ENCODE measurements at regions not wholly inside any gene's neighbourhood (a gene's known extent, or its start where the extent isn't known, plus 50 kb on each side); places are given as distances from the start of the nearest gene placed in this dataset.
"Not testable (repeated sequence)": the region's sequence is repeated elsewhere in the genome, so short reads cannot be mapped to it uniquely, and the experiment has no call there.

- no peaks in the 10 kb centered on the region for H3K9me3 ChIP-seq (ENCODE audit: low read depth, low read length)
- H3K4me3 ChIP-seq (ENCODE audit: low read length) = no peak overlapping the region
- H3K4me1 ChIP-seq (ENCODE audit: insufficient read depth, low read length) = no peaks in the 10 kb centered on the region
- H3K27me3 ChIP-seq (ENCODE audit: insufficient read depth, low read length) = no peaks in the 10 kb centered on the region
These were observed 166.0 kb downstream of the RFPL4B start for GRCh38 chr6:112513175-112513574.

- Histone ChIP-seq H3K9me3 (ENCODE audit: low read depth, low read length) (no peaks in the 10 kb centered on the region), H3K4me3 (ENCODE audit: low read length) (no peak overlapping the region), H3K4me1 (ENCODE audit: insufficient read depth, low read length) (no peaks in the 10 kb centered on the region), H3K27me3 (ENCODE audit: insufficient read depth, low read length) (no peaks in the 10 kb centered on the region)
These were observed 175.5 kb downstream of the RFPL4B start for GRCh38 chr6:112522587-112522986.

- no peaks in the 10 kb centered on the region for H3K4me1 ChIP-seq (ENCODE audit: insufficient read depth, low read length)
- no peak overlapping the region for H3K4me3 ChIP-seq (ENCODE audit: low read length)
- H3K27me3 ChIP-seq (ENCODE audit: insufficient read depth, low read length) = no peaks in the 10 kb centered on the region
- no peaks in the 10 kb centered on the region for H3K9me3 ChIP-seq (ENCODE audit: low read depth, low read length)
These were observed 176.9 kb downstream of the RFPL4B start for GRCh38 chr6:112524071-112524470.

GRCh38 chr6:112525749-112526148, 178.6 kb downstream of the RFPL4B start:
- no peaks in the 10 kb centered on the region for H3K27me3 ChIP-seq (ENCODE audit: insufficient read depth, low read length)
- H3K4me1 ChIP-seq (ENCODE audit: insufficient read depth, low read length) = no peaks in the 10 kb centered on the region
- H3K9me3 ChIP-seq (ENCODE audit: low read depth, low read length) = no peaks in the 10 kb centered on the region
- no peak overlapping the region for H3K4me3 ChIP-seq (ENCODE audit: low read length)

- Histone ChIP-seq H3K4me3 (ENCODE audit: low read length) (no peak overlapping the region), H3K9me3 (ENCODE audit: low read depth, low read length) (no peaks in the 10 kb centered on the region), H3K4me1 (ENCODE audit: insufficient read depth, low read length) (no peaks in the 10 kb centered on the region), H3K27me3 (ENCODE audit: insufficient read depth, low read length) (no peaks in the 10 kb centered on the region)
These were observed 179.5 kb downstream of the RFPL4B start for GRCh38 chr6:112526594-112526993.

GRCh38 chr6:112528306-112528705, 181.2 kb downstream of the RFPL4B start:
- not testable (repeated sequence) for H3K27me3 ChIP-seq (ENCODE audit: insufficient read depth, low read length); H3K9me3 ChIP-seq (ENCODE audit: low read depth, low read length); H3K4me1 ChIP-seq (ENCODE audit: insufficient read depth, low read length); H3K4me3 ChIP-seq (ENCODE audit: low read length)

- no peaks in the 10 kb centered on the region for H3K4me1 ChIP-seq (ENCODE audit: insufficient read depth, low read length)
- no peaks in the 10 kb centered on the region for H3K9me3 ChIP-seq (ENCODE audit: low read depth, low read length)
These were observed 188.7 kb downstream of the RFPL4B start for GRCh38 chr6:112535816-112536215.

GRCh38 chr6:112539355-112539754, 192.2 kb downstream of the RFPL4B start:
- H3K4me1 ChIP-seq (ENCODE audit: insufficient read depth, low read length) = no peaks in the 10 kb centered on the region
- H3K27me3 ChIP-seq (ENCODE audit: insufficient read depth, low read length) = no peaks in the 10 kb centered on the region
- H3K9me3 ChIP-seq (ENCODE audit: low read depth, low read length) = no peaks in the 10 kb centered on the region
- H3K4me3 ChIP-seq (ENCODE audit: low read length) = no peak overlapping the region

More at GRCh38 chr6:112535816-112536215, 188.7 kb downstream of the RFPL4B start:
- H3K27me3 ChIP-seq (ENCODE audit: insufficient read depth, low read length) = no peaks in the 10 kb centered on the region
- H3K4me3 ChIP-seq (ENCODE audit: low read length) = no peak overlapping the region

GRCh38 chr6:112541847-112542246, 194.7 kb downstream of the RFPL4B start:
- not testable (repeated sequence) for H3K4me3 ChIP-seq (ENCODE audit: low read length); H3K9me3 ChIP-seq (ENCODE audit: low read depth, low read length); H3K27me3 ChIP-seq (ENCODE audit: insufficient read depth, low read length); H3K4me1 ChIP-seq (ENCODE audit: insufficient read depth, low read length)

- not testable (repeated sequence) for H3K27me3 ChIP-seq (ENCODE audit: insufficient read depth, low read length); H3K4me3 ChIP-seq (ENCODE audit: low read length); H3K9me3 ChIP-seq (ENCODE audit: low read depth, low read length); H3K4me1 ChIP-seq (ENCODE audit: insufficient read depth, low read length)
These were observed 200.4 kb downstream of the RFPL4B start for GRCh38 chr6:112547321-112548085.

- H3K9me3 ChIP-seq (ENCODE audit: low read depth, low read length) = no peaks in the 10 kb centered on the region
- no peak overlapping the region for H3K4me3 ChIP-seq (ENCODE audit: low read length)
- no peaks in the 10 kb centered on the region for H3K27me3 ChIP-seq (ENCODE audit: insufficient read depth, low read length)
- no peaks in the 10 kb centered on the region for H3K4me1 ChIP-seq (ENCODE audit: insufficient read depth, low read length)
These were observed 202.6 kb downstream of the RFPL4B start for GRCh38 chr6:112549749-112550148.

- Histone ChIP-seq H3K4me3 (ENCODE audit: low read length) (no peak overlapping the region), H3K9me3 (ENCODE audit: low read depth, low read length) (no peaks in the 10 kb centered on the region)
These were observed 210.3 kb downstream of the RFPL4B start for GRCh38 chr6:112557435-112557834.

GRCh38 chr6:112557961-112558360, 210.8 kb downstream of the RFPL4B start:
- Histone ChIP-seq H3K9me3 (ENCODE audit: low read depth, low read length) (no peaks in the 10 kb centered on the region), H3K27me3 (ENCODE audit: insufficient read depth, low read length) (no peaks in the 10 kb centered on the region), H3K4me3 (ENCODE audit: low read length) (no peak overlapping the region), H3K4me1 (ENCODE audit: insufficient read depth, low read length) (no peaks in the 10 kb centered on the region)

More at GRCh38 chr6:112557435-112557834, 210.3 kb downstream of the RFPL4B start:
- H3K4me1 ChIP-seq (ENCODE audit: insufficient read depth, low read length) = no peaks in the 10 kb centered on the region
- H3K27me3 ChIP-seq (ENCODE audit: insufficient read depth, low read length) = no peaks in the 10 kb centered on the region

GRCh38 chr6:112560651-112561050, 213.5 kb downstream of the RFPL4B start:
- H3K9me3 ChIP-seq (ENCODE audit: low read depth, low read length) = no peaks in the 10 kb centered on the region
- no peaks in the 10 kb centered on the region for H3K27me3 ChIP-seq (ENCODE audit: insufficient read depth, low read length)
- no peak overlapping the region for H3K4me3 ChIP-seq (ENCODE audit: low read length)
- no peaks in the 10 kb centered on the region for H3K4me1 ChIP-seq (ENCODE audit: insufficient read depth, low read length)

- no peaks in the 10 kb centered on the region for H3K4me1 ChIP-seq (ENCODE audit: insufficient read depth, low read length)
- H3K27me3 ChIP-seq (ENCODE audit: insufficient read depth, low read length) = no peaks in the 10 kb centered on the region
- no peaks in the 10 kb centered on the region for H3K9me3 ChIP-seq (ENCODE audit: low read depth, low read length)
- no peak overlapping the region for H3K4me3 ChIP-seq (ENCODE audit: low read length)
These were observed 215.4 kb downstream of the RFPL4B start for GRCh38 chr6:112562301-112563231.
